ENCODE measurements at regions not wholly inside any gene's neighbourhood (a gene's known extent, or its start where the extent isn't known, plus 50 kb on each side); places are given as distances from the start of the nearest gene placed in this dataset.

GRCh38 chr11:25702417-25702816 is 629.5 kb upstream of the ANO3 start:
- no peak overlapping the region for H3K4me3 ChIP-seq (ENCODE audit: low read length)
- no peak for DNase-seq (ENCODE audit: low read depth)
- no peak for TF ChIP-seq CTCF (conservative IDR thresholded peaks at IDR 0.05; ENCODE audit: low read depth, low read length)

DNA sequence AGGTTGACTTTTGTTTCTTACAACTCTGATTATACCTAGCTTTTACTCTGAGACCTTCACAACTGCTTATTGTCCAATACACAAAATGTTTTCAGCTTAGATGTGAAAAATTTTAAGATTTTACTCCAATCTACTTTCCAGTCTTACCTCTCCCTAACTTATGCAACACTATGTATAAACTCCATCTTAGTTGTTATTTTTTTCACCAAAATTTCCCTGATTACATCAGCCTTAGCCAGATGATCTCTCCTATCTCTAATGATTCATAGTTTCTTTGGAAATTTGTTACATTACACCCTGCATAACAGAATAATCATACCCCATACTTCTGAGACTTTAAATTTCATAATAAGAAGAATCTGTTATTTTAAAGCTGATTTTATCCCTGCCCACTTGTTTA is 621.0 kb upstream of the ANO3 start:
- no peak for DNase-seq (ENCODE audit: low read depth)

DNA sequence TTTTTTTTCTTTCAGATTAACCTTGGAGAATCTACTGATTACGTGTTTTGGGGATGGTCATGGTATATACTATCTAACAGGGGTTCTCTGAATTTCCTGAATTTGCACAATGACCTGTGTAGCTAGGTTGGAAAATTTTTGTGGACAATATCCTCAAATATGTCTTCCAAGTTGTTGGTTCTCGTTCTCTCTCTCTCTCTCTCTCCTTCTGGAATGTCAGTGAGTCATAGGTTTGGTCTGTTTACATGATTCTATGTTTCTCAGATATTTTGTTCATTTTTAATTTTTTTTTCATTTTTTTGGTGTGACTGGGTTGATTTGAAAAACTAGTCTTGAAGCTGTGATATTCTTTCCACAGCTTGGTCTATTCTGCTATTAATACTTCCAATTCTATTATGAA is 604.0 kb upstream of the ANO3 start:
- DNase-seq (ENCODE audit: low read depth): no peak
- no peak for TF ChIP-seq CTCF (conservative IDR thresholded peaks at IDR 0.05; ENCODE audit: low read depth, low read length)
- H3K4me3 ChIP-seq (ENCODE audit: low read length): no peak overlapping the region

More for the DNA sequence above, 621.0 kb upstream of the ANO3 start:
- no peak for TF ChIP-seq CTCF (conservative IDR thresholded peaks at IDR 0.05; ENCODE audit: low read depth, low read length)
- no peak overlapping the region for H3K4me3 ChIP-seq (ENCODE audit: low read length)

GRCh38 chr11:25730230-25730629 is 601.7 kb upstream of the ANO3 start:
- no peak overlapping the region for H3K4me3 ChIP-seq (ENCODE audit: low read length)
- DNase-seq (ENCODE audit: low read depth): no peak
- TF ChIP-seq CTCF (conservative IDR thresholded peaks at IDR 0.05; ENCODE audit: low read depth, low read length): no peak

DNA sequence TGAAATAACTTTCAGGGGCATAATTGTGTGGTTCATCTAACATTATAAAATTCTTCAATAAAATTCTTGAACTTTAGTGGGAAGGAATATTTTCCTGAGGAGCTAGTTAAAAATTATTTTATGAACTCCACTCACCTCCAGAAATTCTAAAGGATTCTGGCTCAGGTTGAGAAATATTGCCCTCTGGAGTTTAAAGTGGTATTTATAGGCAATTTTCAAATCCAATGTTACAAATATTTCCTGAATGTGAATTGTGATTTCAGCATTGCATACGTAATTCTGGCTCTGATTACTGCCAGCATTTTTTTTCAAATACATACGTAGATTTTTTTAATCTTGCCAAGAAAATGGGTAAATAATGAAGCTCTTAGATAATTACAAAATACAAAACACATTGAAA is 598.2 kb upstream of the ANO3 start:
- peak; percentile 47 for TF ChIP-seq CTCF (conservative IDR thresholded peaks at IDR 0.05; ENCODE audit: low read depth, low read length)
- DNase-seq (ENCODE audit: low read depth): no peak
- H3K4me3 ChIP-seq (ENCODE audit: low read length): no peak overlapping the region

DNA sequence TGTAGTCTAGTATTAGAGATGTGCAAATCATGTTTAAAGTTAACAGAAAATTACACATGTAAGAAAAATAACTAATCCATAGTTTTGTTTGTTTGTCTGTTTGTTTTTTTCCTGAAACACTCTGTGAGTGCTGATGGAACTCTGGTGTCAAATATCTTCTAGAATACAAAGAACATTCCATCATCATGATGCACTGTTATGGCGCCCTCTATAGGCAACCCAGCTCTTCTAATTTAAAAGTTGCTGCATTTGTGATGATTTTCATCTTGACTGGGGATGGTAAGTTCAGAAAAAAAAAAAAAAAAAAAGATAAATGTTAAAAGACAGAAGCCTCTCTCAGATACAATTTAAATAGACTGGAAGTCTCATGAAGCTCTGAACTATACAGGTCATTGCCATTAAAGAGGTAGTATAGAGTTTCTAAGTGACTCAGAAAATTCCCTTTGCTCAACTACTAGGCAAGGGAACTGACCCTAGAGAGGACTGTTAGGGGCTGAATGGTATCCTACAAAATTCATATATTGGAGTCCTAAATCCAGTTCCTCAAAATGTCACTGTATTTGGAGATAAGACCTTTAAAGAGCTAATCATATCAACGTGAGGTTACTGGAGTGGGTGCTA is 597.2 kb upstream of the ANO3 start:
- DNase-seq (ENCODE audit: low read depth): no peak
- no peak overlapping the region for H3K4me3 ChIP-seq (ENCODE audit: low read length)
- peak; percentile 73 for TF ChIP-seq CTCF (conservative IDR thresholded peaks at IDR 0.05; ENCODE audit: low read depth, low read length)

GRCh38 chr11:25737071-25737675 is 594.8 kb upstream of the ANO3 start:
- DNase-seq (ENCODE audit: low read depth): no peak
- H3K4me3 ChIP-seq (ENCODE audit: low read length): no peak overlapping the region
- TF ChIP-seq CTCF (conservative IDR thresholded peaks at IDR 0.05; ENCODE audit: low read depth, low read length): no peak

All from retinal pigment epithelial cell (primary cell).